BJ (cell line): ENCODE measurements at regions not wholly inside any gene's neighbourhood (a gene's known extent, or its start where the extent isn't known, plus 50 kb on each side); places are given as distances from the start of the nearest gene placed in this dataset.

Experiments
- CTCF ChIA-PET: fragments of 350-600 bp; formaldehyde crosslinking; extraction: SDS; loops from one replicate; lab custom pipeline; 2021; ENCODE audit warnings: antibody characterized with exemption, inconsistent platforms; lab: Yijun Ruan, JAX
- POLR2A ChIA-PET: fragments of 300-600 bp; sonication (Branson Sonifier 250); formaldehyde crosslinking; extraction: SDS; loops from one replicate; lab custom pipeline; 2021; ENCODE audit warnings: antibody characterized with exemption; lab: Charles Lee
- DNase-seq: peaks from one replicate; pipeline ENCODE4 v3.0.0-alpha.2; 2011; ENCODE audit warnings: low read depth
- H3K27me3 ChIP-seq: 2 replicates; pipeline ENCODE4 v1.6.0; 2011; ENCODE audit warnings: low read length; ENCODE audit not compliant: control insufficient read depth, insufficient read depth
- H3K36me3 ChIP-seq: 2 replicates; pipeline ENCODE4 v1.5.1; 2011; ENCODE audit warnings: low read length; ENCODE audit not compliant: control insufficient read depth, insufficient read depth
- H3K4me3 ChIP-seq: 2 replicates; pipeline ENCODE4 v1.5.1; 2011; ENCODE audit warnings: low read depth, mild to moderate bottlenecking, control low read depth, low read length
- CTCF ChIP-seq: IDR thresholded peaks from 2 replicates; pipeline ENCODE4 v1.5.1; 2011; ENCODE audit warnings: low read depth, mild to moderate bottlenecking, control low read depth, inconsistent platforms, low read length, moderate library complexity; ENCODE audit not compliant: insufficient read depth

GRCh38 chr11:95599959-95600586 lies 189.5 kb downstream of the FAM76B start:
- ChIA-PET CTCF (no interaction called here), POLR2A (no interaction called here)
- TF ChIP-seq CTCF: no peak
- no peaks in the 10 kb centered on the region for H3K27me3 ChIP-seq
- DNase-seq: no peak
- no peak overlapping the region for H3K4me3 ChIP-seq
- H3K36me3 ChIP-seq: no peaks in the 10 kb centered on the region

- Histone ChIP-seq H3K4me3 (no peak overlapping the region), H3K27me3 (no peaks in the 10 kb centered on the region; the same call in 1 of the 2 replicates), H3K36me3 (no peaks in the 10 kb centered on the region)
- no peak for TF ChIP-seq CTCF
- no peak for DNase-seq
- ChIA-PET CTCF (interaction anchor here (0.9 to 1.3 kb wide), 3 partner anchors 30 to 110 kb away, joined by 3 to 4 read pairs (median 3); no protein-coding TSS in a partner anchor), POLR2A (no interaction called here)
These were observed 193.6 kb downstream of the FAM76B start for GRCh38 chr11:95595973-95596489.

GRCh38 chr11:95595541-95595940 lies 194.0 kb downstream of the FAM76B start:
- TF ChIP-seq CTCF: no peak
- Histone ChIP-seq H3K4me3 (no peak overlapping the region), H3K27me3 (no peaks in the 10 kb centered on the region; the same call in 1 of the 2 replicates), H3K36me3 (no peaks in the 10 kb centered on the region)
- POLR2A ChIA-PET: no interaction called here
- CTCF ChIA-PET: interaction anchor here (0.8 to 1.4 kb wide), 5 partner anchors 9 to 110 kb away, joined by 3 to 4 read pairs (median 3); no protein-coding TSS in a partner anchor
- DNase-seq: no peak

GRCh38 chr11:95593111-95593510 lies 196.5 kb downstream of the FAM76B start:
- Histone ChIP-seq H3K36me3 (no peaks in the 10 kb centered on the region), H3K4me3 (no peak overlapping the region), H3K27me3 (no peaks in the 10 kb centered on the region; the same call in 1 of the 2 replicates)
- ChIA-PET POLR2A (no interaction called here), CTCF (interaction anchor here (1.3 to 1.8 kb wide), 2 partner anchors 12 to 16 kb away, joined by 3 to 5 read pairs; no protein-coding TSS in a partner anchor)
- no peak for TF ChIP-seq CTCF
- DNase-seq: no peak

- DNase-seq: no peak
- Histone ChIP-seq H3K27me3 (no peaks in the 10 kb centered on the region; the same call in 1 of the 2 replicates), H3K4me3 (no peak overlapping the region), H3K36me3 (no peaks in the 10 kb centered on the region)
- TF ChIP-seq CTCF: no peak
- ChIA-PET POLR2A (no interaction called here), CTCF (interaction anchor here (1.3 to 1.8 kb wide), 2 partner anchors 12 to 16 kb away, joined by 3 to 5 read pairs; no protein-coding TSS in a partner anchor)
These were observed 197.1 kb downstream of the FAM76B start for GRCh38 chr11:95592471-95592870.
